EH (cell line): ENCODE measurements at regions not wholly inside any gene's neighbourhood (a gene's known extent, or its start where the extent isn't known, plus 50 kb on each side); places are given as distances from the start of the nearest gene placed in this dataset.

Experiments
- DNase-seq: peaks from one replicate; pipeline ENCODE4 v3.0.0-alpha.2; 2015; ENCODE audit warnings: low read depth

DNA sequence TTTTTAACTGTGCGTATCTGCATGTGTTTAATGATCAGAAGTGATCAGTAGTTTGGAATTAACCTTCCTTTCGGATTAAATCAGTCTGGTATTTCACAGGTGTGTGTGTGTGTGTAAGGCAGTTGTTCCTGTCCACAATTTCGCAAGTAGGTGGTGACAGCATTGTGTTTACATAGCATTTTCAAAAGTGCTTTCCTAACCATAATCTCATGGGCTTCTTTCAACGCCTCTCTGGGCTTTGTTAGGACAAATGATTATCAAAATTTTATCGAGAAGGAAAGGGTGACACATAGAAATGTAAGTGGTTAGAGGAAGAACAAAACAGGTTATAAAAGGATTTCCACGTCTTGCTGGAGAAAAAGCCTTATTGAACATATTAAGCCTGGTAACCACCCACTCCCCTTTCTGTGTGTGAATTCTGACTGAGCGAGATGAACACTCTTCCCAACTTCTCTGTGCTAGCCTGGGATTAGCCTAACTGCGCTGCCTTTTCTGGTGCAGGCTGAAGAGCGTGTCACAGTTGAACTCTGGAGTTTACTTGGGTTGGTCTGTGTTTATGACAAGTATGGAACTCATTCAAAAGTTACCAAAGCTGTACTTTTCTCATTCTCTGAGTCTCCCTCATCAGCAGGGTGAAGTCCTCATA is 292.3 kb upstream of the PITRM1 start:
- no peak for DNase-seq

DNA sequence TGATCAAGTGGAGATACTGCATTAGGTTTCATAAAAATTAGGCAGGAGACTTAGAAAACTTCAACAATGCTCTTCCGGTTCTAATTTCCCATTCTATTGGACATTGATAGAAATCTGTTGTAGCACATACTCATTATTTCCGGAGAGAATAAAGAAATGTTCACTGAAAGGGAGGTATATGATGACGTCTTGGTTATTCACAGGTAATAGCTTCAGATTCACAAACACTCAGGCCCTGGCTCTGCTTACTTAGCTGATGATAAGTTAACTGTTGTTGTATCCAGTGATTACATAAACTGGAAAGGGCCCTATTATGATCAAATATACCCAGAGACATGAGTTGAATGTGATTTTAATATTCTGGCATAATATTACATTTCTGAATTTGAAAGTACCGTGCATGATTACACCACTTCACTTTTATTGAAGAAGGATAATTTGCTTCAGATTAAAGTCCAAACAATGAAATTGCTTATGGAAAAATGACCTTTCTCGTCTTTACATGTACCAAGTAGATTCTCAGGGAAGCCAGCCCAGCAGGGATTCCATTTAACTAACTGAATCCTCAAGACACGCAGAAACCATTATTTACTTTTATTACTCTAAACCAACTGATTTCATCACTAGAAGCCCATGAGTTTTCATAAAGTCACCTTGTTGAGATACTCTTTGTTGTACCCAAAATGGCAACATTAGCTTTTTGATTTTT is 288.0 kb upstream of the PITRM1 start:
- no peak for DNase-seq

DNA sequence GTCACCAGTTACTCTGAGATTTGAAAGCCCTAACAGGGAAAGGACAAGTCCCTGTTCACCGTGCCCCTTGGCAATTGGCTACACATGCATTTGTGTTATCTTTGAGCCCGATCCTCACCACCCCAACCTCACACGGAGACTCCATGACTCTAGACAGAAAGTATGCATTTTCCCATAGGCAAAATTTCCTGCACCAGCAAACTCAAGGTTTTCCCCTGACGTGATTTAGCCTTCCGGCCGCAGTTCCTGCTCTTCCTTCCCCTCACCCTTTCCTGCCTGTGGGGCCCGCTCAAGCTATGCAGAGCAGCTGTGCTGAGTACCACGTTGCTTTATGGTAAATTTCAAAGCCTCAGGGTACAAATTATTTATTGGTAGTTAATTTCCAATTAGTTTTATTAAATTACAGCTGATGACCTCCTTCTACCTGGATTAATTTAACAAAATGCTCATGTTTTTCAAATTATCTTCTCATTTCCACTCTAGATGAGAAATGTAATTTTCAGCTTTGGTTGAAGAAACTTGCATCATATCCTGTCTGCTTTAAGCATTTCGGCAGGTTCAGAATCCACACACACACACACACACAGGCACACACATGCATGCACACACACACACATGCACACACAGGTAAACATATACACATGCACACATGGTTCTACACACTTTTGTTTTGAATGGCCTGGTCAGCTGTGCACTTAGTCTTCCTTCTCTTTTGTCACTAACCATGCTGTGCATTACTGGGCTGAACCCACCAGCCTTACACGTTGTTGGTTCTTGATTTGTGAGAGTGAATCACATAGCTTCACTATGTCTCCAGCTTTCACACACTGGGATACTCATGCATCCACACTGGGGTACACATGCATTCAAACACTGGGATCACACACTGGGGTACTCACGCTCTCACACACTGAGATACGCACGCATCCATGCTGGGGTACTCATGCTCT is 283.1 kb upstream of the PITRM1 start:
- DNase-seq: peak; percentile 95

DNA sequence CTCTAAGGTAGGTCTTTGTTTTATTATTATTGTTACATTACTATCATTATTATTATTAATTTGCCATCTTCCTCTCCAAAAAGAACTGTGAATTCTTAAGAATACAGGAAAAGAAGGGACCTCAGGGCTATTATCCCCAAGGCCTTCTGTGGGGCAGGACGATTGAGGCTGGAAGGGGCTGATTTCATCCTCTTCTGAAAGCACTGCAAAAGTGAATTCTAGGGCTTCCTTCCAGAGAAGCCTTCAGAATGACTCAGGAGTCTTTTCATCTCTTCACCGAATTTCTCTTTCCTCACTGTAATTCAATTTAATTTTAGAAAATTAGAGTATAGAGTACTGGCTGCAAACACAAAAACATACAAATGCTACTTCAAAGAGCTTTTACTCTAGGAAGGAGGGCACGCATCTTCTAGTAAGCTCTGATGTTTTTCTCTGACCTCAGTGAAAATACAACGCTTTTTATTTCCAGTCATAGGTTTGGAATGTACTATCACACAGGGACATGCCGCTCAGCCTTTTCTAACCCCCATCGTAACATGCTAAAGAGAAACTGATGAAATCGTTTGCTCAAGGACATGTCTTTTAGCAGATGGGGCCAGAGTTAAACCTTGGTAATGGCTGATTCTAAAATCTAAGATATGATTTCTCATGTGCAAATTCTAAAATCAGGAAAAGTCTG is 280.2 kb upstream of the PITRM1 start:
- peak; percentile 95 for DNase-seq

DNA sequence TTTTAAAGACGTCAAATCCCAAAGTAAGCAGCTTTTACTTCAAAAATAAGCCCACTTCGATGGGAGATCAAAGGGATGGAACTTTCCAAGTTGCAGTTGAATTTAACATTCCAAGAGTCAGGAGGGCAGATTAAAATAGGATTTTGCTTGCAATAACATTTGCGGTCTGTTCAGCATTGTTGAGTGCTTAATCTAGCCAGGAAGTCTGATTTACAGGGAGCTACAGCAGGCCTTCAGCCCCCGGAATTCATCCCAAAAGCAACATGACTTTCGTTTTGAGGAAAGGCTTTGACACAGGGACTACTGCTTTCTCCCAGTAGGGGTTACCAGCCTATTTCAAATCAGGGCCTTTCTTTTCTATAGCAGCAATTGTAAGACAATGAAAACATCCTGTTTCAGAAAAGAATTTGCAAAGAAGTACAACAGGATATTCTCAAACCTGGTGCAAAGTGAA is 279.6 kb upstream of the PITRM1 start:
- DNase-seq: peak; percentile 98

DNA sequence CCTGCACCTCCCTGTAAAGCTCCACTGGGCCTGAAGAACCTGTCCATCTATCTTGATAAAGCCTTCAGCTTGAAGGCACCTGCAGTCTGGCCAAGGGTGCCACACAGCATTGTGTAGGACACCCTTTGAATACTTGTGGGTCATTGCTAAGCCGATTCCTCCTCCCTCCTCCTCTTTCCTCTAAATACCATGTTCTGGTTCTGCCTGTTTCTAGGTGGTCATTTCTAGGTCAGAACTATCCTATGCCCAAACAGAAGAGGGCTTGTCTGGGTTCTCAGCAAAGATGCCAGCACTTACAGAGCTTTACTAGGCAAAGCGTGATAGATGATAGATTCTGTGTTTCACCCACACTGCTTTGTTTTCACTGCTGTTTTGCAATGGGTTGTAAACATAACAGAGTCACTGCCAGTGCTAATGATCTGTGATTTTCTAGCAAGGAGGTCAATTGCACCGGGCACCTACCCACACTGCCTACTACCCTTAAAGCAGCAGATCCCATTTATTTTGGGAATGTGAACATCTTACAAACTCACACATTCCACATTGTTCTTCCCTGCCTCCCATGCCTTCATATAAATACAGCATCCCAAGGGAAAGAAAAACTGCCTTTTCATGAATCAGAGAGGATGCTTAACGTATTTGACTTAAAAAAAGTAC is 279.1 kb upstream of the PITRM1 start:
- DNase-seq: no peak

DNA sequence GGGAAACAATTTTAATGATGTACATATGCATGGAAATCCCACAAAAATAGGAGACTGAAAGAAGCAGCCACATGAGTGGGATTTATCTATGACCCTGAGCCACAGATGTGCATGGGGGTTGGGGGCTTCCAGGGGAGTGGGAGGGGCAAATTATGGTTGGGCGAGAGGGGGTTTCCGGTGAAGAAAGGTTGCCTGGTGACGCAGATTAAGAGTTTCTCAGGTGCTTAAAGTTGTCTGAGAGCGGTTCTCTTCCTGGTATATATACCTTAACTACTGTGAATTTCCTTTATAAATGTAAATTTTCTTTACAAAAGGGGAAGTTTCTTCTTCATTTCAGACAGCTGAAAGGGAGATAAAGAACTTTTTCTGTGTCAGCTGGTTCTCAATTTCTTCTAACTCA is 273.6 kb upstream of the PITRM1 start:
- DNase-seq: no peak

DNA sequence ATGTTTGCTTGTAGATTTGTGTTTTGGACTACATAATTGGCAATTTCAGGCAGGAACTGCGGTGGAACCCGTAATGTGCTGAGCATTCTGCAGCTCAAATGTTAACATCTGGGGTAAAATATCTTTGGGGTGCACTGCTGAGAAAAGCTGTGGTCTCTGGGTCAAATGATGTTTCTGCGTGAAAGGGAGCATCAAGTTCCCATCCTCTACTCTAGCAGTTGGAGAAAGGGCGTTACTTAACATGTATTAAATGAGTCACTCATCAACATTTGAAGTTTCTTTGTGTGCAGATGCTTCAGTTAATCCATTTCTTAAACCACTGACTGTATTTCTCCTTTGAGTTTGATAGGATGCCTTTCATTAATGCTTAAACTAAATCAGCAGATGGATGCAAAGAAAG is 273.1 kb upstream of the PITRM1 start:
- no peak for DNase-seq

DNA sequence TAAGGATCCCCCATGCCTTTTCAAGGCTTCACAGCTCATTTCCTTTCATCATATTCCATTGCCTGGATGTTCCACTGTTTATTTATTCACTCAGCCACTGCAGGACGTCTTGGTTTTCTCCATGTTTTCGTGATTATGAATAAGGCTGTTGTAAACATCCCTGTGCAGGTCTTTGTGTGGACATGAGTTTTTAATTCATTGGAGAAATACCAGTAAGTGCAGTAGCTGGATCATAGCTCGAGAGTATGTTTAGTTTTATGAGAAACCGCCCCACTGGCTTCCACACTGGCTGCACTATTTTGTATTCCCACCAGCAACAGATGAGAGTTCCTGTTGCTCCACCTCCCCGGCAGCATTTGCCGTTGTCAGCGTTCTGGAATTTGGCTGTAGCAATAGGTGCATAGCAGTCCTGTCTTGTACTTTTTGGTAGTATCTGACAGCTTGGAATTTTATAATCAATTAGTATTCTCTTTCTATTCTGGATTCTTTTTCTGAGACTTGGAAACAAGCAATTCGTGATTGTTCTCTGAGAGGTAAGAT is 269.9 kb upstream of the PITRM1 start:
- peak; percentile 29 for DNase-seq

DNA sequence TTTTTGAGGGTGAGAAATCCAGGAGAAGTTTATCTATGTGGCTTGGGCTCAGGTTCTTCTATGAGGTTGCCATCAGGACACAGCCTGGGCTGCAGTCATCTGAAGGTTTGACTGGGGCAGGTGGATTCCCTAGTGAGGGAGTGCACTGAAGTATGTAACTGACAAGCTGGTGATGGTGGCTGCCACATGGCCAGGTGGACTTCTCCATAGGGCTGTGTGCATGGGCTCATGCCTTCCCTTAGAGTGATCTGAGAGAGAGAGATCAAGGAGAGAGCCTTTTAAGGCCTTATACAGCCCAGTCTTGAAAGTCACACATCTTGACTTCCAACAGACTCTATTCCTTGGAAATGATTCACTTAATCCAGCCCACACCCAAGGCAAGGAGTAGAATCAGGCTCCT is 266.6 kb upstream of the PITRM1 start:
- DNase-seq: no peak

DNA sequence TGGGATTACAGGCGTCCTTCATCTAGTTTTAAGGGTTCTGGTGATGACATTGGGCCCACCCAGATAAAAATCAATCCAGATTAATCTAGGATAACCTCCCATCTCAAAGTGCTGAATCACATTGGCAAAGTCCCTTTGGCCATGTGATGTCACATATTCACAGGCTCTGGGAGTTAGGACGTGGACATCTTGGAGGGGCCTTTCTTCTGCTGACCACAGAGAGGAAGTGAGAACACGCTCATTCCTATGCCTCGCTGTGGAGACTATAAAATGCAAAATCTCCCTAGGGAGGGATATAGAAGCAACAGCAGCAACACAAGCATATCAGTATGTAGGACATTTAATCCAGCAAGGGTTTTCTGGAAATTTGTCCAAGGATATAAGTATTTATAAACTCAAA is 266.0 kb upstream of the PITRM1 start:
- DNase-seq: peak; percentile 23

DNA sequence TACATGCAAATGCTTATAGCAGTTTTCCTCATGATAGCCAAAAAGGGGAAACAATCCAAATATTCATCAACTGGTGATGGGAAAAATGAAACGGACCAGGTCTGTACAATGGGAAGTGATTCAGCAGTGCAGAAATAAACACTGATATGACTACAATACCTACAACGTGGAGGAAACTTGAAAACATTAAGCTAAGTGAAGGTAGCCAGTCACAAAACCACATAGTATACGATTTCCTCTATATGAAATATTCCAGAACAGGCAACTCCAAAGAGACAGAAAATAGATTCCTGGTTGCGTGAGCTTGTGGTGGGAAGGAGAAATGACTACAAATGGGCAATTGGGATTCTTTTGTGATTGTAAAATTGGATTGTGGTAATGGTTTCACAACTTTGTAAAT is 263.1 kb upstream of the PITRM1 start:
- no peak for DNase-seq

DNA sequence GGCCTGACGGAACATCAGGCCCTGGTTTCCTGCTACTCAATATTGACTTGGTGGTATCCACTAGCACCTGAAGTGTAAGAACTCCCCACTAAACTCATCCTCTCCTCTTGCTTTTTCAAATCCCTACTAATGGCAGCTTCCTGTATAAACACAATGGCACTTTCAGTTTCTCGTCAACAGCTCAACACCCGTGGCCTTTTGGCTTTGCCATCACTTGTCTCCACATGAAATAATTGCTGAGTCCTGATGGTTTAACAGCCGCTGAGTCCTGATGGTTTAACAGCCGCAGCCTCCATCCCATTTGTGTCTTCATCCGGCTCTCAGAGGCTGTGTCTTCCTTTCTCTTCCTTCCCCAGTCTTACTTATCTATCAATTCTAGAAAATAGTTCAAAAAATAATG is 261.4 kb upstream of the PITRM1 start:
- DNase-seq: no peak

DNA sequence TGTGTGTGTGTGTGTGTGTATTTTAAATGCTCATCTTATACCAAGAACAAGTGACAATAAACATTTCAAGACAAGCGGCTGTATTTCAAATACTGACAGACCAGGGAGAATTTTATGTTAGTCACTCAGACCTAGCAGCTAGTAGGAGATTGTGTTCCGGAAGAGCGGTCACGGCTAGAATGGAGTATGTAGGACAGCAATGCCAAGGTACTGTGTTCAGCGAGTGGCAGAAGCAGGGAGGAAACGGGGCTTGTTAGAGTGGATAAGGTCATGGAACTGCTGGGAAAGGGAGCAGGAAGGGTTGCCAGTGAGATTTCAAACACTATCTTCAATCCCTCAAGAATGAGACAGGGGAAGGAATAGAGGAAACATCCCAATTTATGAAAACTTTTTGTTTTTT is 260.5 kb upstream of the PITRM1 start:
- no peak for DNase-seq

DNA sequence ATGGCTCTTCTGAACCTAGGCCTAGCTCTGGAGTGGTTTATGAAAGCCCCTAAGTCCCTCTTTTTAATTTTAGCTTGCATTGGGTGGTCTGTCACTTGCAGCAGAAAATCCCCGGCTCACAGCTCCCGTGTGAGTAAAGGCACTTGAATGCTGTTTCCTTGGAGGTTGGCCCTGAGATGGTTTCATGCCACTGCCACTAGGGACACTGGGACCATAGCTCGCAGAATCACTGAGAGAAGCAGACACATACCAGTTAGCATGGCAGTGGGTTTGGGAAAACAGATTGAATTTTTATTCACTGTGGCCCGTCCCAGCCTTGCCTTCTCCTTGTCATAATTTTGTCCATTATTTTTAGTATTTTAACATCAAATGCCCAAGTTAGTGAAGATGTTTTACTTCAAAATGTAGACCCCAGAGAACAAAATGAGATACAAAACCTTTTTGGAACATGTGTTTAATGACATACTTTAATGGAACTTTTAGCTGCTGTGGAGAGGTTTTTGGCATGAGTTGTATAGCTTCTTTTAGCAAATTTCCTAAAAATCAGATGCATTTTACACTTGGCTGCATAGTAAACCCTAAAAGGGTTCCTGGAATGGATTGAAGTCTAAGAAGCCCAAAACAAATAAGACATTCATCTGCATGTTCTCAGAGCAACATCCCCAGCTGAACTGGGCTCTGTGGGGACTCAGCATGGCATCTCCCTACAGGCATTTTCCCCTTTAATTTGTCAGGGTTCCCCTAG is 259.7 kb upstream of the PITRM1 start:
- no peak for DNase-seq

DNA sequence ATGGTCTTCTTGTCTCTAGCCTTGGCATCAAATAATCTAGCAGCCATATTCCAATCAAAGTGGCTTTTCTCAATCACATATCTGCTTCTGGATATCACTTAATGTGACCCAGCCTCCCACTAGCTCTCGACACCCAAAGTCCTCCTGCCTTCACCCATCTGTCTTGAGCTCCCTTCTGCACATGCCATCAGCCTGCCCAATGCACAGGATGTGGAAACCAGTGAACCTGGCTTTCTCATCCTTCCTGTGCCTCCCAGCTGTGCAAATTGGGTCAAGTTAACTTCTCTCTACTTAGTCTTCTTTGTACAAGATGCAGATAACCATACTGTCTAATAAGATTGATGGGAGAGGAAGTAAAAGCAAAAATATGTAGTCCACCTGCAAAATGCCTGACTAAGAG is 257.9 kb upstream of the PITRM1 start:
- no peak for DNase-seq

DNA sequence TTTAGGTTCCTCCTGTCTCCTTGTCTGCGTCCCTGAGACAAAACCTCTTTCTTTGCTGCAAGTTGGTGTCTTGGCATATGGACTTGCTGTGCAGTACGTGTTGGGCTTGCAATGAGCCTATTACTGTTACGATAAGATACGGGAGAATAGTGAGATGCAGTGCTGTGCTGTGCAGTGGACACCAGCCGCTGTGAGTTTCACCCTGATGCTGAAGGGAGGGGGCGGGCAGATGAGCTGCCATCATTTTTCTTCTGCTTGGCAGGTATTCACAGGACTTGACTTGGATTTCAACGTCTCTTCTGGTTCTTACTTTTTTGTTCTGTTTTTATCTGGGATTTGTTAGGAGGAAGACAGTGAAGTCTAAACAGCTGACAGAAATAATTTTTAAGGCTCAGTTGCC is 257.1 kb upstream of the PITRM1 start:
- no peak for DNase-seq

DNA sequence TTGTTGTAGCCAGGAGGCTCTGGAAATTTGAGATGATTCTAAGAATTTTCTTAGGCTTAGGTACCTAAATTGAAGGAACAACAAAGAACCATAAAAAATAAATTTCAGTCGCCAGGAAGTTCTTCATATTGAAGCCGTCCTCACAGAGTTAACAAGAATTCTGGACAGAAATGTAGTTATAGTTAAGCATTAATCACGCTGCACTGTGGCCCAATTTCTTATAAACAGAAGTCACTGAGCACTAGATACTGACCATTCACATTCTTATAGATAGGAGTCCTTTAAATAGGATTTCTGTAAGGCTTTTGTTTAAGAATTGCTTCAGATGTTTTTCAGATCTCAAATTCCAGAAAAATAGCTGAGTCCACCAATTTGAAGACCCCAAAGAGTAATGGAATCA is 256.2 kb upstream of the PITRM1 start:
- DNase-seq: no peak

DNA sequence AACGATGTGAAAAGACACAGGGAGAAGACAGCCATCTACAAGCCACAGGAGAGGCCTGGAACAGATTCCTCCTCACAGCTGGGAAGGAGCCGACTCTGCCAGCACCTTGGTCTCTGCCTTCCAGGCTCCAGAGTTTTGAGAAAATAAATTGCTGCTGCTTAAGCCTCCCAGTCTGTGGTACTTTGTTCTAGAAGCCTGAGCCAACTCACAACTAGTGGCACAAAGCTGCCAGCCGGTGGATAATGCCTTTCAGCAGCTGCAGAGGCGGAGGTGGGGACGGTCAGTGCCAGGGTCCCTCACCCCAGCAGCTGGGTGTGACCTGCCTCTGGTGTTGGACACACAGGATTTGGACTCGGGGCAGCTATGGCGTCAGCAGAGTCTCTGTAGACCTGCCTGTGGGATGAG is 255.4 kb upstream of the PITRM1 start:
- DNase-seq: no peak

DNA sequence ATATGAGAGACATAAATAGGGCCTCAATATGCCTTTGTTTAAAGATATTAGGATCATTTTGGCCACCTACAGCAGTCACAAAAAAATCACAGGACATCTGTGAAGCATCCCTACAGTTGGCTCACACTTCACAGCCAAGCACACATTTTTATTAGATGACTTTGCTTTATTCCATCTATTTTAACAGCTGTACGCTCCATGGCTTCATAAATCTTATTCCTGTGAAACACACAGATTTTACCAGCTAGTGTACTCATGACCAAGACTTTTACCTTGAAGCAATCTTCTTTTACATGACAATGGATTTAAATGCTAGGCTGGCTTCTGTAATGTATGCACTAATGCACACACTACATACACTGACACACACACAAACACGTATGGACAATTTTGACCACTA is 254.8 kb upstream of the PITRM1 start:
- peak; percentile 67 for DNase-seq
